Subcutaneous abdominal adipose tissue (tissue), 5 donors: ENCODE measurements at regions not wholly inside any gene's neighbourhood (a gene's known extent, or its start where the extent isn't known, plus 50 kb on each side); places are given as distances from the start of the nearest gene placed in this dataset.

ENCODE experiments used
- H3K27ac ChIP-seq: one replicate; pipeline ENCODE4 v1.7.0; 2013; ENCODE audit warnings: low read depth, mild to moderate bottlenecking, inconsistent platforms, low read length, moderate library complexity
- H3K27me3 ChIP-seq, 5 donors: one replicate each; pipeline ENCODE4 v1.7.0; 2013; ENCODE audit warnings: low read length in 5 of 5, inconsistent platforms in 1 of 5; ENCODE audit not compliant: control insufficient read depth in 5 of 5, insufficient read depth in 4 of 5
- H3K36me3 ChIP-seq, 5 donors: one replicate each; pipeline ENCODE4 v1.7.0; 2013; ENCODE audit warnings: low read length in 5 of 5; ENCODE audit not compliant: control insufficient read depth in 5 of 5, insufficient read depth in 5 of 5
- H3K4me1 ChIP-seq, 5 donors: one replicate each; pipeline ENCODE4 v1.7.0; 2013; ENCODE audit warnings: low read length in 5 of 5, mild to moderate bottlenecking in 3 of 5, moderate library complexity in 1 of 5; ENCODE audit not compliant: control insufficient read depth in 5 of 5, insufficient read depth in 5 of 5
- H3K4me3 ChIP-seq, 5 donors: one replicate each; pipeline ENCODE4 v1.7.0; 2013; ENCODE audit warnings: low read length in 5 of 5, low read depth in 1 of 5
- H3K9ac ChIP-seq, 5 donors: one replicate each; pipeline ENCODE4 v1.7.0; 2013; ENCODE audit warnings: low read length in 5 of 5, mild to moderate bottlenecking in 4 of 5, moderate library complexity in 3 of 5
- H3K9me3 ChIP-seq, 5 donors: one replicate each; pipeline ENCODE4 v1.7.0; 2013; ENCODE audit warnings: low read length in 5 of 5; ENCODE audit not compliant: control insufficient read depth in 5 of 5
- donor health status: healthy.
- donor health status: healthy.
- donor health status: healthy.
- donor health status: healthy.
- donor health status: healthy.

DNA sequence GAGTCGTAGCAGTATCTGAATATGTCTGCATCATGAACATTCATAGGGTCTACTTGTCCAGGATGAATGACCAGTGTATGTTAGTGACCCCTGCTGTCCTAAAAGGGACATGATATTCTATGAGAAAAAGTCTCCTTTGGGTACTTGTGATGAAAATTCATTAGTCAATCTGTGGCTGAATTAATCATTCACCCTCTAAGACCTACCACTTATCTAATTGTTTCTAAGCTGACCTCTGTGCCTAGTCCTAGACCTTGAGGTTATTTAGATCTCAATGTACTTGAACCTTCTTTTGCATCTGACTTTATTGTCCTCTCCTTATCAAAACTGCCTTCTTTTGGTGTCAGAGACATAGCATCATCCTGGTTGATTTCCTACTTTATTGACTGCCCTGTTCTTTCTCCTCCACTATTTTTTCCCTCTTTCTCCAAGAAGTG, 799.3 kb downstream of the DIPK2A start:
- no peak overlapping the region for H3K4me3 ChIP-seq
- H3K27ac ChIP-seq: no peak overlapping the region
- no peaks in the 10 kb centered on the region for H3K27me3 ChIP-seq
- H3K36me3 ChIP-seq: no peaks in the 10 kb centered on the region
- H3K9me3 ChIP-seq: no peaks in the 10 kb centered on the region
- no peak overlapping the region for H3K9ac ChIP-seq
- H3K4me1 ChIP-seq: peaks cover 0 to 21% (median 9%) of the 10 kb centered on the region in 5 donors

DNA sequence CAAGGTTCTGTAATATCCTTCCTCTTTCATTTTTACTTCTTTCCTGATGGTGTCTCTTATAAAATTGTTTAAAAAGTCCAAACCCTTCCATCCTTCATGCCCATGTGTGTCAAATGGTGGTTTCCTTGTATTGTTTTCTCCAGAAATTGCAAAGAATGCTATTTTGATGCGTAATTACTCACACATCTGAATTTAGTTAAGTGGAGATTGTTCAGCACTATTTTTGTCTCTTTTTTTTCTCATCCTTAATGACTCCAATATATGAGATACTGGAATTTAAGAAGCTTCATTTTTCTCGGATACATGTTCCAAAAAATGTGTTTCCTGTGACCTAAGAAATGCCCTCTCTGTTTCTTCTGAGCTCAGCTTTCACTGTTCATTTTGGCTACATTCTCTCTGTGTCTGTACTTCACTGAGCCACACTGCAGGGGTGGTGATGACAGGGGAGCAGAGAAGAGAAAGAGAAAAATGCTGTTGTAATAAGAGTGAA, 799.8 kb downstream of the DIPK2A start:
- Histone ChIP-seq H3K4me3 (no peak overlapping the region), H3K9ac (no peak overlapping the region), H3K9me3 (no peaks in the 10 kb centered on the region), H3K27ac (no peak overlapping the region), H3K27me3 (no peaks in the 10 kb centered on the region), H3K36me3 (no peaks in the 10 kb centered on the region), H3K4me1 (peaks cover 0 to 21% (median 12%) of the 10 kb centered on the region in 5 donors)

DNA sequence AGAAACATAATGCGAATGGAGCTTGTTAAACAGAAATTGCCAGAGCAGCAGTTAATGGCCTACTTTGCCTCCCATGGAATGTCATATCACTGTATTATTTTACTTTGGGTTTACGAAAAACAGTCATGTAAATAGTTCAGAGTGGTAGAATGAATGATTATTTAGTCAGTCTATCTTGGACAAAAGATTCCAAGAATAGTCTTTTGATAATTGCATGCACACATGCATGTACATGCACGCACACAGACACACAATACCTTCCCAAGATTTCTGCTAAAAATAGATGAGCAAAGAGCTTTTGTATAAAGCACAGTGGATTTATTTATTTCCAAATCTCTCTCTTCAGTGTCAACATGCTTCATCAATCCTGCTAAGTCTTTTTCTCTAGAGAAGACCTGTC, 800.7 kb downstream of the DIPK2A start:
- H3K9ac ChIP-seq: no peak overlapping the region
- no peaks in the 10 kb centered on the region for H3K36me3 ChIP-seq
- no peaks in the 10 kb centered on the region for H3K9me3 ChIP-seq
- no peaks in the 10 kb centered on the region for H3K27me3 ChIP-seq
- H3K27ac ChIP-seq: no peak overlapping the region
- H3K4me1 ChIP-seq: peaks cover 0 to 21% (median 12%) of the 10 kb centered on the region in 5 donors
- H3K4me3 ChIP-seq: no peak overlapping the region

DNA sequence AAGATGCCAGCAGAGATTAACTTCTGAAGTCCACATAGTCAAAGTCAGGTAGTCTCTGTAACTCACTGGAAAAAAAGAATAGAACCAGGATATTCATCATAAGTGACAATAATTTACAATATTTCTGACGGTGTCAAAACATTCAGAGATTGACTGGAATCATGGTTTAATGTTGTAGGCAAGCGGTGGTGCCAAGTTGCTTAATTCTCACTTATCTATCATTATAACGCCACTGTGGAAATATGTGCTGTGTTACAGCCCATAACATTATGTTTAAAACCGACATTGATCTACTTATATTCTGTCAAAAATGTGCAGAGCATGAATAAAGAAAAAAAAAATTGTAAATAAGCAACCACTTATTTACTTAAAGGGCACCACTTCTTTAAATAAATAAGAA, 801.7 kb downstream of the DIPK2A start:
- Histone ChIP-seq H3K36me3 (no peaks in the 10 kb centered on the region), H3K4me1 (peaks cover 0 to 21% (median 19%) of the 10 kb centered on the region in 5 donors)

DNA sequence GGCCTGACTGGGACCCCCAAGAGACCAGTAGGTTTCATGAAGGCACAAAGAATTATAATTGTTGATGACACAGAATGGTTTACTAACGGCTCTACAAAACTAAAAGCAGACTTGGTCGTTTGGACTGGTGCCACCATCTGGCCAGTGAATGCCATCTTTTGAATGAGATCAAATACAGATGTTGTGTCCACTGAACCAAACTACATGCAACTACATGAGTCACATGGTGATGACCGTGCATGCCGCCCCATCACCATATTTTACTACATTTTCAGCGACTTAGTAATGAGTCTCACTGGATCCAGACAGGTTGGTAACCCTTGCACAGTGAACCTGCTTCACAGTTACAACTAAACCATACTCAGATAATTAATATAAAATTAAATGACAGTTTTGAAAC, 803.3 kb downstream of the DIPK2A start:
- Histone ChIP-seq H3K9ac (no peak overlapping the region), H3K36me3 (no peaks in the 10 kb centered on the region), H3K4me3 (no peak overlapping the region), H3K27me3 (no peaks in the 10 kb centered on the region), H3K9me3 (no peaks in the 10 kb centered on the region), H3K27ac (no peak overlapping the region), H3K4me1 (peaks cover 0 to 23% (median 21%) of the 10 kb centered on the region in 5 donors)

More for the DNA sequence above, 801.7 kb downstream of the DIPK2A start:
- Histone ChIP-seq H3K9ac (no peak overlapping the region), H3K27me3 (no peaks in the 10 kb centered on the region), H3K4me3 (no peak overlapping the region), H3K27ac (no peak overlapping the region), H3K9me3 (no peaks in the 10 kb centered on the region)

DNA sequence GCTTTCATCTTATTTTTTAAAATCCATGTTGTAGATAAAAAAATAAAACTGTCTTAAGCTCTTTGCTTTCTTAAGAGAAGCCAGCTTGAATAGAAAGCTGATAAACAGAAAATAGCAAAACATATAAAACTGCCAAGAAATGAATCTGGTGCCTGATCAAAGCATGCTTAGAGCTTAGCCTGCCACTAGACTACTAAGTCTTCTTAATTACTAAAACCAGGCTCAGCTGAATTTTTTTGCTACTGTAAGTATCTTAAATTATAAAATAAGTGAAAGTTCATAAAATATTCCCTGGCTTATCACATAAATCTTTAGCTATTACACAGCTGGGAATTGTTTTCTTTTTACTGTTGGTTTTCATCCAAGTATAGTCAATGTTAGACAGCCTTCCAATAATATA, 803.9 kb downstream of the DIPK2A start:
- H3K9ac ChIP-seq: no peak overlapping the region
- no peaks in the 10 kb centered on the region for H3K36me3 ChIP-seq
- H3K4me1 ChIP-seq: peaks cover 0 to 23% (median 21%) of the 10 kb centered on the region in 5 donors
- H3K27me3 ChIP-seq: no peaks in the 10 kb centered on the region
- no peak overlapping the region for H3K27ac ChIP-seq
- H3K4me3 ChIP-seq: no peak overlapping the region
- H3K9me3 ChIP-seq: no peaks in the 10 kb centered on the region

DNA sequence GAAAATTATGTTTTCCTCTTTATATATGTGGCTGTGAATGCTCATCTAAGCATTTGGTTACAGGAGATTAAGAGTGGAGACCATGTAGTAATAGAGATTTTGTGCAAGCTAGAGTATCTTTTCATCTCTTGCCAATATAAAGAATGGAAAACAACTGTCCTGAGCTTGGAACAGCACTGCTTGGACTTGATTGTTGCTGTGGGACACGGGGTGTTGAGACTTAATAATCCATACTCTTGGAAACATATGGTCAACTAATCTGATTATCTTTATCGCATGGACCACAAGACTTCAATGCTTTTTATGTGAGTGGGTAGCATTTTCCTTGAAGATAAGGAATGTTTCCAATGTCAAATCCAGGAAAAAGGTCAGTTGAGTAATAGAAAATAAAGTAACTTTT, 806.3 kb downstream of the DIPK2A start:
- Histone ChIP-seq H3K27ac (no peak overlapping the region), H3K4me3 (no peak overlapping the region), H3K4me1 (peaks cover 0 to 23% (median 13%) of the 10 kb centered on the region in 5 donors), H3K36me3 (no peaks in the 10 kb centered on the region), H3K27me3 (no peaks in the 10 kb centered on the region), H3K9ac (no peak overlapping the region), H3K9me3 (no peaks in the 10 kb centered on the region)

DNA sequence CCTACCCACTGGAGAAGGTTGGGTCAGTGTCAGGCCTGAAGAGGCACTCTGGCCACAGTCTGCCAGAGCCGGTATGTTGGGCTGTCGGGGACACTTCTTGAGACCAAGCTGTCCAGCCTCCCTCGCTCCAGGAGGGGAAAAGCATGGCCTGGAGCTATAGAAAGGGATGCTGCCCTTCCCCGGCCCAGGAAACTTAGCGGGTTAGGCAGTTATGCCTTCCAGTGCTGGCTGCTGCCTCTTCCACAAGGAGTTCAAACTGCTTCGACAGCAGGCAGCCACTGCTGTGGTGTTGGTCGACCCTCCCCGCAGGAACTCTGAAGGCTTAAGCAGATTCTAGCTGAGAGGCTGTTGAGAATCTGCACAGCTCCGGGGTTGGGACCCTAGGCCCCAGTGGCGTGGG, 819.4 kb downstream of the DIPK2A start:
- Histone ChIP-seq H3K27ac (no peak overlapping the region), H3K4me3 (no peak overlapping the region), H3K27me3 (no peaks in the 10 kb centered on the region), H3K4me1 (no peaks in the 10 kb centered on the region), H3K9ac (no peak overlapping the region), H3K9me3 (no peaks in the 10 kb centered on the region), H3K36me3 (no peaks in the 10 kb centered on the region)

DNA sequence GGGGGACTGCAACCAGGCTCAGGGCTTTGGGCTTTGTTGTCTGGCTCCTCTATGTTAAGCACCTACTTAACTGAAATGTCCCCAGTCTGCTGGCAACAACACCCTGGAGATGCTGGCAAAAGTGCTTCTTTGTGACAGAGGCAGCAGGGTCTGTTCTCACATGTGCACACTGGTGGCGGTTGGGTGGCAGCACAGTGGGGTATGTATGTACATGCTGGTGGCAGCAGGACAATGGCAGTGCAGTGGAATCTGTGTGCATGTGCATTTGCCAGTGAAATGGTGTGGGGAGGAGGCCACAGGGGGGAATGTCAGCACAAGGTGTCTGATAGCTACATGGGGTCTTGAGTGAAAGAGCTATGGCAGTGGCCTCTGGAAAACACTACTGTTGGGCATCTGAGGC, 830.3 kb downstream of the DIPK2A start:
- no peak overlapping the region for H3K4me3 ChIP-seq
- H3K9me3 ChIP-seq: peaks cover 0 to 5% (median 0%) of the 10 kb centered on the region in 5 donors
- H3K4me1 ChIP-seq: peaks cover 0 to 8% (median 0%) of the 10 kb centered on the region in 5 donors
- no peak overlapping the region for H3K9ac ChIP-seq
- no peaks in the 10 kb centered on the region for H3K27me3 ChIP-seq
- no peak overlapping the region for H3K27ac ChIP-seq
- no peaks in the 10 kb centered on the region for H3K36me3 ChIP-seq

DNA sequence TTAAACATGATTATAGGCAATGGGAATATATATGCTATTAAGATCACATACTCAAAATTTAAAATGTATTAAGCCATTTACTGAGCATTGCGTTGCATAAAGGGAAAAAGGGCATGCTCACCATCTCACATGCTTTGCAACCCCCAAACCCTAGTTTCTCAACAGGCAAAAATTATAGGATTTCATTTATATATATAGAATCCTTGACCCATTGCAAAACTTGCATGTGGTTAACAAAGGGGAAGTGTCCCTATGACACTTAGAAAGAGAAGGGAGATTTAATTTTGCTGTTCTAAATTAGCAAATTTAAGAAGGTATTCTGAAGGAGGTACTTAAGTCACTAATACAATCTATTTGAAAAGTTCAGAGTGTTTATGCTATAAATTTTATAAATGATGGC, 837.8 kb downstream of the DIPK2A start:
- Histone ChIP-seq H3K36me3 (no peaks in the 10 kb centered on the region), H3K4me1 (no peaks in the 10 kb centered on the region), H3K9me3 (peaks cover 0 to 5% (median 0%) of the 10 kb centered on the region in 5 donors), H3K27me3 (no peaks in the 10 kb centered on the region), H3K27ac (no peak overlapping the region), H3K4me3 (no peak overlapping the region), H3K9ac (no peak overlapping the region)

DNA sequence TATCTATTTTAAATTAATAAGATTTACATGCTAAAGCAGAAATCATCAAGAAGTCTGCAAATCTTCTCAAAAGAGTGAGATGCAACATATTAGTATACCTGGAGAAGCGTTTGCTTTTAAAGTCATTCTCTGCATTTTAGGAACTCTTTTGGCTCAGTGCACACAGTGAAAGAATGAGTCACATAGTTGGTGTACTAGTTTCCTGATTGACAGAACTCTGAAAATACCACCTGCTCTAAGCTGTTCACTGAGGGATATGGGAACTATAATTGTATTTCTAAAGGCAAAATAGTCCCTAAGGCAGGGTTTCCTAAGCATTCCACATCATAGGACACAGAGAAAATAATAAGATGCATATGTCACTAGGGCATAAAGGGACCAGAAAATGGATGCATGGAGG, 838.5 kb downstream of the DIPK2A start:
- H3K27me3 ChIP-seq: no peaks in the 10 kb centered on the region
- no peaks in the 10 kb centered on the region for H3K4me1 ChIP-seq
- no peaks in the 10 kb centered on the region for H3K36me3 ChIP-seq
- H3K9ac ChIP-seq: no peak overlapping the region
- H3K27ac ChIP-seq: no peak overlapping the region
- peaks cover 0 to 2% (median 0%) of the 10 kb centered on the region in 5 donors for H3K9me3 ChIP-seq
- H3K4me3 ChIP-seq: no peak overlapping the region
